ENCODE measurements at regions not wholly inside any gene's neighbourhood (a gene's known extent, or its start where the extent isn't known, plus 50 kb on each side); places are given as distances from the start of the nearest gene placed in this dataset. TPM values are rescaled to one million over a fixed set of nuclear protein-coding genes. Genes with fewer than 3 reads are reported as not detected.

DNA sequence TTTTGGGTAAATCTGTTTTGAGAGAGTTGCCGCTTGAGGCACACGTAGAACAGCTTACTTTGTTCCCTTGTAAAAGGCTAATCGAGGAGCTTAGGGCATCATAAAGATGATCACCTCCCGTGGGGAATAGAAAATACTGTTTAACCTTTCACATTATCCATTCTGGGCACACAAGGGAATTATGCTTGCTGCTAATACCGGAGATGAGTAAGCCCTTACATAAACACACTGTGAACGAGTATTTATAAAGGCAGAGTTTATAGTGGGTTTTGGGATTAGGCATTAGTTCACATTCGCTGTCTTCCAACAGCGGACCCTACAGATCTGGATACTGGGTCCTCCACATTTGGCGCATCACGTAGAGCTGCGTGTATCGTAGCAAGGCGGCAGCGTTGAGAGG, 51.2 kb upstream of the CNTNAP4 start:
- Histone ChIP-seq H4K20me1 (ENCODE audit: control insufficient read depth, insufficient read depth, low read length, poor library complexity, severe bottlenecking) (no peaks in the 10 kb centered on the region), H3K79me2 (ENCODE audit: control insufficient read depth, insufficient read depth, low read length) (no peaks in the 10 kb centered on the region), H3K27ac (ENCODE audit: low read length in 2 of 2) (no peak overlapping the region), H3K4me3 (ENCODE audit: control extremely low read depth in 1 of 5, extremely low read depth in 1 of 5, insufficient read depth in 1 of 5, low read depth in 2 of 5, low read length in 4 of 5) (no peak overlapping the region), H3K36me3 (replicated peaks in 1 of 2; ENCODE audit: control extremely low read depth in 1 of 2, control insufficient read depth in 1 of 2, extremely low read depth in 1 of 2, insufficient read depth in 2 of 2, low read length in 1 of 2) (no peaks in the 10 kb centered on the region), H2AFZ (ENCODE audit: insufficient read depth, low read depth, low read length, poor library complexity, severe bottlenecking) (no peak overlapping the region), H3K4me2 (replicated peaks; ENCODE audit: low read depth, low read length, poor library complexity, severe bottlenecking) (no peak overlapping the region), H3K27me3 (replicated peaks in 1 of 4; ENCODE audit: control extremely low read depth in 1 of 4, control insufficient read depth in 3 of 4, insufficient read depth in 4 of 4, low read length in 3 of 4) (no peaks in the 10 kb centered on the region), H3K9me3 (ENCODE audit: control extremely low read depth in 1 of 3, control insufficient read depth in 2 of 3, insufficient read depth in 1 of 3, low read length in 2 of 3) (peaks cover 0 to 4% (median 0%) of the 10 kb centered on the region in 3 donors), H3K9ac (ENCODE audit: low read length) (no peak overlapping the region), H3K4me1 (ENCODE audit: control insufficient read depth in 2 of 2, insufficient read depth in 2 of 2, low read length in 2 of 2) (no peaks in the 10 kb centered on the region)
- Mint-ChIP-seq H3K9me3 (ENCODE audit: insufficient read depth) (no peaks in the 10 kb centered on the region), H3K27ac (no peak overlapping the region), H3K27me3 (no peaks in the 10 kb centered on the region), H3K4me3 (no peak overlapping the region), H3K4me1 (no peaks in the 10 kb centered on the region)
- intact Hi-C loops (cut with micrococcal nuclease): no loop called here
- TF ChIP-seq, protein P1, sequence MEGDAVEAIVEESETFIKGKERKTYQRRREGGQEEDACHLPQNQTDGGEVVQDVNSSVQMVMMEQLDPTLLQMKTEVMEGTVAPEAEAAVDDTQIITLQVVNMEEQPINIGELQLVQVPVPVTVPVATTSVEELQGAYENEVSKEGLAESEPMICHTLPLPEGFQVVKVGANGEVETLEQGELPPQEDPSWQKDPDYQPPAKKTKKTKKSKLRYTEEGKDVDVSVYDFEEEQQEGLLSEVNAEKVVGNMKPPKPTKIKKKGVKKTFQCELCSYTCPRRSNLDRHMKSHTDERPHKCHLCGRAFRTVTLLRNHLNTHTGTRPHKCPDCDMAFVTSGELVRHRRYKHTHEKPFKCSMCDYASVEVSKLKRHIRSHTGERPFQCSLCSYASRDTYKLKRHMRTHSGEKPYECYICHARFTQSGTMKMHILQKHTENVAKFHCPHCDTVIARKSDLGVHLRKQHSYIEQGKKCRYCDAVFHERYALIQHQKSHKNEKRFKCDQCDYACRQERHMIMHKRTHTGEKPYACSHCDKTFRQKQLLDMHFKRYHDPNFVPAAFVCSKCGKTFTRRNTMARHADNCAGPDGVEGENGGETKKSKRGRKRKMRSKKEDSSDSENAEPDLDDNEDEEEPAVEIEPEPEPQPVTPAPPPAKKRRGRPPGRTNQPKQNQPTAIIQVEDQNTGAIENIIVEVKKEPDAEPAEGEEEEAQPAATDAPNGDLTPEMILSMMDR (IDR thresholded peaks at IDR 0.05): no peak
- TF ChIP-seq EZH2 (IDR thresholded peaks at IDR 0.05; ENCODE audit: borderline replicate concordance, insufficient read depth, low read depth, low read length, poor library complexity, severe bottlenecking): no peak
- 94% methylated on average over 8 of the region's 14 CpGs for WGBS (ENCODE audit: insufficient coverage)
- POLR2A ChIA-PET: no interaction called here
- ATAC-seq (ENCODE audit: low read depth) (no peak), DNase-seq (no peak)
- CTCF ChIA-PET: no interaction called here

DNA sequence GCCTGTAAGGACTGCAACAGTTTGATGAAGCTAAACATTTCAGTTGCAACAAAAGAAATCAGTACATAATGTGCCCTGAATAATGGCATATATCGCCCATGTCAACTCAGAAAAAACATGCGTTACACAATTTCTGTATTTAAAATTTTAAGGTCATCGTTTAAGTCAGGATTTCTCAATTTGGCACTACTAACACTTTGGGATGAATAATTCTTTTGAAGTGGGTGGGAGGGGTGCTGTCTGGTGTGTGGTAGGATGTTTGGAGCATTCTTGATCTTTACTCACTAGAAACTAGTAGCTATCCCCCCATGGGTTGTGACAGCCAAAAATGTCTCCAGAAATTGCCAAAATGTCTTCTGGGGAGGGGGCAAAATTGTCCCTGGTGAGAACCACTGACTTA, 50.7 kb upstream of the CNTNAP4 start:
- H2AFZ ChIP-seq (ENCODE audit: insufficient read depth, low read depth, low read length, poor library complexity, severe bottlenecking): no peak overlapping the region
- POLR2A ChIA-PET: no interaction called here
- no peaks in the 10 kb centered on the region for H3K27me3 ChIP-seq (replicated peaks in 1 of 4; ENCODE audit: control extremely low read depth in 1 of 4, control insufficient read depth in 3 of 4, insufficient read depth in 4 of 4, low read length in 3 of 4)
- no peak for ATAC-seq (ENCODE audit: low read depth)
- H3K36me3 ChIP-seq (replicated peaks in 1 of 2; ENCODE audit: control extremely low read depth in 1 of 2, control insufficient read depth in 1 of 2, extremely low read depth in 1 of 2, insufficient read depth in 2 of 2, low read length in 1 of 2): no peaks in the 10 kb centered on the region
- no peak overlapping the region for H3K4me3 Mint-ChIP-seq
- no peaks in the 10 kb centered on the region for H3K27me3 Mint-ChIP-seq
- no peaks in the 10 kb centered on the region for H3K4me1 Mint-ChIP-seq
- H3K9me3 Mint-ChIP-seq (ENCODE audit: insufficient read depth): no peaks in the 10 kb centered on the region
- no peak overlapping the region for H3K4me3 ChIP-seq (ENCODE audit: control extremely low read depth in 1 of 5, extremely low read depth in 1 of 5, insufficient read depth in 1 of 5, low read depth in 2 of 5, low read length in 4 of 5)
- TF ChIP-seq, protein P1 (IDR thresholded peaks at IDR 0.05): no peak
- TF ChIP-seq EZH2 (IDR thresholded peaks at IDR 0.05; ENCODE audit: borderline replicate concordance, insufficient read depth, low read depth, low read length, poor library complexity, severe bottlenecking): no peak
- DNase-seq: no peak
- no peaks in the 10 kb centered on the region for H3K79me2 ChIP-seq (ENCODE audit: control insufficient read depth, insufficient read depth, low read length)
- CTCF ChIA-PET: no interaction called here
- H3K27ac Mint-ChIP-seq: no peak overlapping the region
- no peak overlapping the region for H3K4me2 ChIP-seq (replicated peaks; ENCODE audit: low read depth, low read length, poor library complexity, severe bottlenecking)
- no peak overlapping the region for H3K9ac ChIP-seq (ENCODE audit: low read length)
- peaks cover 0 to 4% (median 0%) of the 10 kb centered on the region in 3 donors for H3K9me3 ChIP-seq (ENCODE audit: control extremely low read depth in 1 of 3, control insufficient read depth in 2 of 3, insufficient read depth in 1 of 3, low read length in 2 of 3)
- 100% methylated on average over 1 of the region's 3 CpGs for WGBS (ENCODE audit: insufficient coverage)
- no peaks in the 10 kb centered on the region for H4K20me1 ChIP-seq (ENCODE audit: control insufficient read depth, insufficient read depth, low read length, poor library complexity, severe bottlenecking)
- H3K4me1 ChIP-seq (ENCODE audit: control insufficient read depth in 2 of 2, insufficient read depth in 2 of 2, low read length in 2 of 2): no peaks in the 10 kb centered on the region
- no peak overlapping the region for H3K27ac ChIP-seq (ENCODE audit: low read length in 2 of 2)
- intact Hi-C loops (cut with micrococcal nuclease): no loop called here

Small RNAs in the stretch of these regions (small RNA-seq; reads per million reads assigned to genes)
- gene RNA5SP430 (ENCODE audit: insufficient read length, low read depth, low replicate concordance): not detected

Measured in B cell (primary cell).